ENCODE measurements at regions not wholly inside any gene's neighbourhood (a gene's known extent, or its start where the extent isn't known, plus 50 kb on each side); places are given as distances from the start of the nearest gene placed in this dataset.

GRCh38 chr1:203572134-203572625, 54.5 kb upstream of the ATP2B4 start:
- TF ChIP-seq EZH2 (IDR thresholded peaks at IDR 0.05; ENCODE audit: insufficient read depth, poor library complexity, severe bottlenecking) = no peak
- no peak for TF ChIP-seq EZH2phosphoT487 (IDR thresholded peaks at IDR 0.05; ENCODE audit: insufficient read depth, low read depth)

Data from GM23248 (cell line).